ENCODE measurements at regions not wholly inside any gene's neighbourhood (a gene's known extent, or its start where the extent isn't known, plus 50 kb on each side); places are given as distances from the start of the nearest gene placed in this dataset.

DNA sequence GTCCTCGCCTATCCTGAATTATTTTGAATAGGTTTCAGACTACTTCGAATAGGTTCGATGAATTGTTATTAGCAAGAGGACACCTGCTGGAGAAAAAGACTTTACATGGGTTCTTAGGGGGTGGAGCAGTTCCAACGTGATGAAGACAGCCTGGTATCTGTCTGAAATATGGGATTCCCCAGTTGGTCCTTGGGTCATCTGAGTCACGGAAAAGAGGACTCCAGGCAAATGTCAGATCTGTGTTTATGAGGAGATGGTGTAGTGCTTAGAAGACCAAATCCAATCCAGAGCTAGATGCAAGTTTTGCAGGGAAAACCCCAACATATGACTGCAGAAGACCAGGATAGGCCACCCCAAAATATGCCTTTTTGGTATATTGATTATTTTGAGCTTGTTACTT, 98.9 kb upstream of the IGSF10 start:
- no peak overlapping the region for H3K27ac ChIP-seq
- intact Hi-C loops (cut with DNase I): no loop called here
- H3K4me1 ChIP-seq: peaks cover 0 to 18% (median 5%) of the 10 kb centered on the region in 3 donors
- H3K4me3 ChIP-seq: no peak overlapping the region
- no peaks in the 10 kb centered on the region for H3K27me3 ChIP-seq
- TF ChIP-seq POLR2A (IDR thresholded peaks at IDR 0.05) (no peak), CTCF (IDR thresholded peaks at IDR 0.05) (no peak)
- no peak for DNase-seq
- WGBS, 2 donors: 77 to 80% methylated on average over 5 of the region's 5 CpGs
- no peaks in the 10 kb centered on the region for H3K36me3 ChIP-seq
- H3K9me3 ChIP-seq: no peaks in the 10 kb centered on the region

DNA sequence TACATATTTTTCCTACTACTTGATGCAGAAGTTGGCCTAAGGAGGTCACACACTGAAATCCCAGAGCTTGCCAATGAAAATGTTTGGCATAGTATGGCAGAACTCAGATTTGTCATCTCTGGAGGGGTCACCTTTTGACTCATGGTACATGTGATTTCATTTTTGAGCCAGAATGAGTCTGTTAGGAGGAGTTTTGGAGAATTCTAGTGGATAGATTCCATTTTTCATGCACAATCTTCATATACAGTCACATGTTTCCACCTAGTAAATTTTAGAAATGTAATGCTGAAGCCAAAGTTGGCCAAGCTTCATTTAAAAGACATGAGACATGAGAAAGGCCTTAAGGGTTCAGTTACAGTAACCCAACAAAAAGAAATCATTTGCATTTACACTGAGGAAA, 97.8 kb upstream of the IGSF10 start:
- Histone ChIP-seq H3K27ac (no peak overlapping the region), H3K27me3 (no peaks in the 10 kb centered on the region), H3K4me1 (peaks cover 0 to 18% (median 5%) of the 10 kb centered on the region in 3 donors), H3K9me3 (no peaks in the 10 kb centered on the region), H3K4me3 (no peak overlapping the region), H3K36me3 (no peaks in the 10 kb centered on the region)
- DNase-seq: no peak
- intact Hi-C loops (cut with DNase I): no loop called here
- TF ChIP-seq POLR2A (IDR thresholded peaks at IDR 0.05) (no peak), CTCF (IDR thresholded peaks at IDR 0.05) (no peak)

DNA sequence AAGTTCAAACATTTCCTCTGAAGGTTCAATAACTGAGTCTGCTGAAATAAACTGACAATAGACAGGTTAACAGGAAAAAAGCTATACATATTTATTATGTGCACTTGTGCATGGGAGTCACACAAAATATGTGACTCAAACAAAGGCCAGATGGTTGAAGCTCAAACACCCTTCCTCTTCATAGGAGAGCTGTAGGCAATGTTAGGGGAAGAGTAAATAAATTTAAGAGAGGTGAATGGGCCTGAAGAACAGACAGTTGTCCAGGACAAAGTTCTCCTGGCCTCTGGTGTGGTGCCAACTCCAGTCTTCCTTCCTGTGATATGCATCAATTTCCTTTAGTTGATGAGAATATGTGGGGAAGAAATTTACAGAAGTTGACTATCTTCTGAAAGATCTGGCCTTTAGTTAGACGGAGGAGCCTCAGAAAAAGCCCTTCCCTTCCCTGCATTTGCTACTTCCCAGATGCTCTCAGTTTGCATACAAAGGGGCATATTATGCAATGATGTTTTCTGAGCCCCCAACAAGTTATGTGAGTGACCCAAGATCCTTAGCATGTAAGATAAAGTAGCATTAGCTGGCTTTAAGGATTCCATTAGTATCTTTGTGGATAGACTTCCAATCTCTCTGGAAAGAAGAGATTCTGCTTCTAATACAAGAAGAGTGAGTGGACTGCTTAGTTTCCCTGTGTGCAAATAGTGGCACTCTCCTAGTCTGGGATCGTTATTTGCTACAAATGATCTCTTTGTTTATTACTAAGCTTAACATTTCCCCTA, 96.4 kb upstream of the IGSF10 start:
- Histone ChIP-seq H3K36me3 (no peaks in the 10 kb centered on the region), H3K27me3 (no peaks in the 10 kb centered on the region)
- intact Hi-C loops (cut with DNase I): no loop called here

DNA sequence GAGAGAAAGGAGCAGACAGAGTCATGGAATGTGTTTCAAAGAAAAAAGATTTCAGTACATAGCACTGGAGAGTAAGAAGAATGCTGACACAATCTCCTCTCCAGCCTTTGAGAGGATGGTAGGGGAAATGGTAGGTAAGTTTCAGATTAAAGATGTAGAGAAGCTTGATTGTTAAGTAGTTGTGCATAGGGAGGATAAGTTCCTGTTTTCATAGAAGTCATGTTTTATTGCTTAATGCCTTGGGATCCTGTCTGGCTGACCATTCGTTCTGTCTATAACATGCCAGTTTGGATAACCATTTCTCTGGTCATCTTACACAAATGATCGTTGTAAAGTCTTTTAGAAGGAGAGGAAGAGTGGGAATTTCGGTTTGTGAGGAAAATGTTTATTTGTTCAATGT, 95.7 kb upstream of the IGSF10 start:
- Histone ChIP-seq H3K36me3 (no peaks in the 10 kb centered on the region), H3K27me3 (no peaks in the 10 kb centered on the region), H3K4me1 (peaks cover 0 to 18% (median 5%) of the 10 kb centered on the region in 3 donors), H3K4me3 (no peak overlapping the region), H3K27ac (no peak overlapping the region), H3K9me3 (no peaks in the 10 kb centered on the region)
- 58 to 64% methylated on average over 3 of the region's 3 CpGs for WGBS, 2 donors
- intact Hi-C loops (cut with DNase I): no loop called here
- TF ChIP-seq POLR2A (IDR thresholded peaks at IDR 0.05): no peak
- no peak for TF ChIP-seq CTCF (IDR thresholded peaks at IDR 0.05)
- DNase-seq: no peak

More for the DNA sequence above, 96.4 kb upstream of the IGSF10 start:
- H3K9me3 ChIP-seq: no peaks in the 10 kb centered on the region
- H3K4me3 ChIP-seq: no peak overlapping the region
- no peak overlapping the region for H3K27ac ChIP-seq
- TF ChIP-seq POLR2A (IDR thresholded peaks at IDR 0.05) (no peak), CTCF (IDR thresholded peaks at IDR 0.05) (no peak)
- WGBS, 2 donors: 61 to 75% methylated on average over 2 of the region's 2 CpGs
- no peak for DNase-seq
- H3K4me1 ChIP-seq: peaks cover 0 to 18% (median 5%) of the 10 kb centered on the region in 3 donors

DNA sequence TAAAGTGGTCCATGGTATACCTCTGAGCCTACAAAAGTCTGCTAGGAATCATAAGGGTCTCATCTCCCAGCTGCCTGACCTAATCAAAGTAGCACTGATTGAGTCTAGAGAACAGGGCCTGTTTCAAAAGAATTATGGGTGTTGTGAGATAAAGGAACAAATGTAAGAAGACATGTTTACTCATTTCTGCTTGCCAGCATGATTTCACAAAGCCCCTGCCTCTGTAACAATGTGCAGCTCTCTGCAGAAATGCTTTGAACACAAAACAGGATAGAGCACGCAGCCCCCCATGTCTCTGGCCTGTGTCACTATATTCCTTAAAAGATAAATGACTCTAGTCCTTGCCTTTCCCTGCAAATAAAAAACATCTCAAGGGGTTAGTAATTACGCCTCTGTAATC, 94.7 kb upstream of the IGSF10 start:
- no peak for TF ChIP-seq CTCF (IDR thresholded peaks at IDR 0.05)
- no peak for TF ChIP-seq POLR2A (IDR thresholded peaks at IDR 0.05)
- no peak for DNase-seq
- 67 to 74% methylated on average over 2 of the region's 2 CpGs for WGBS, 2 donors
- intact Hi-C loops (cut with DNase I): no loop called here
- Histone ChIP-seq H3K4me1 (peaks cover 5 to 26% (median 7%) of the 10 kb centered on the region in 3 donors), H3K36me3 (no peaks in the 10 kb centered on the region), H3K4me3 (no peak overlapping the region), H3K9me3 (no peaks in the 10 kb centered on the region), H3K27me3 (no peaks in the 10 kb centered on the region), H3K27ac (no peak overlapping the region)
